ENCODE measurements at regions not wholly inside any gene's neighbourhood (a gene's known extent, or its start where the extent isn't known, plus 50 kb on each side); places are given as distances from the start of the nearest gene placed in this dataset.

DNA sequence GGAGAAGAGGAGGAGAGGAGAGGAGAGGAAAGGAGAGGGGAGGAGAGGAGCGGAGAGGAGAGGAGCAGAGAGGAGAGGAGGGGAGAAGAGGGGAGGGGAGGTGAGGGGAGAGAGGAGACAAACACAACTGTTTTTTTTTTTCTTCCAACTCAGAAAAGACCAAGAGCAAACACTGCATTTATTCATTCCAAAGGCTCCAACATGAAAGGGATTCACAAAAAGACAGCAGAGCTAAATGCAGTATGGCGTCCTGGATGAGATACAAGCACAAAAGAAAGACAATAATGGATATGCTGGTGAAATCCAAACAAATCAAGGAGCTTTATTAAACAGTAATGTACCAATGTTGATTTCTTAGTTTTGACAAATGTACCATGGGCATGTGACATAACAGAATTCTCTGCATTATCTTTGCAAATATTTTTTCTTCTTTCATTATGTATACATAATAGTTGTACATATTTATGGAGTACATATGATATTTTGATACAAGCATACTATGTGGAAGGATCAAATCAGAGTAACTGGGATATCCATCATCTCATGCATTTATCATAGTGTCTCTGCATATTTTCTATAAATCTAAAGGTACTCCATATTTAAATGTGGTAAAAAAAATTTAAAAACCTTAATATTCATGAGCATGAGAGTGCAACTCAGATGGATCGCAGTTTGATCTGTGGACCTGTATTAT is 204.6 kb downstream of the CBLN4 start:
- POLR2A ChIA-PET, result no interaction called here
- H3K79me2 ChIP-seq (ENCODE audit: control insufficient read depth, insufficient read depth, low read length), result no peaks in the 10 kb centered on the region
- TF ChIP-seq SIN3A (IDR thresholded peaks at IDR 0.05; ENCODE audit: low read depth, low read length), result no peak
- TF ChIP-seq E4F1 (IDR thresholded peaks at IDR 0.05; ENCODE audit: borderline replicate concordance, partially characterized antibody), result no peak
- no peak for TF ChIP-seq SREBF1 (IDR thresholded peaks at IDR 0.05; ENCODE audit: low read length)
- TF ChIP-seq ZNF384 (IDR thresholded peaks at IDR 0.05; ENCODE audit: borderline replicate concordance, low read depth, low read length), result no peak
- no peak for TF ChIP-seq ZNF274 (IDR thresholded peaks at IDR 0.05; ENCODE audit: insufficient read depth, insufficient read length)
- TF ChIP-seq RB1 (IDR thresholded peaks at IDR 0.05; ENCODE audit: borderline replicate concordance), result no peak
- TF ChIP-seq CBFB (IDR thresholded peaks at IDR 0.05; ENCODE audit: low read depth), result no peak
- no peak for TF ChIP-seq MTA2 (IDR thresholded peaks at IDR 0.05; ENCODE audit: low read depth)
- TF ChIP-seq BRCA1 (IDR thresholded peaks at IDR 0.05; ENCODE audit: low read depth, low read length), result no peak
- TF ChIP-seq RELA (IDR thresholded peaks at IDR 0.05; ENCODE audit: borderline replicate concordance, partially characterized antibody), result no peak
- TF ChIP-seq PBX3 (IDR thresholded peaks at IDR 0.05; ENCODE audit: insufficient replicate concordance, low read depth, low read length), result no peak
- no peak for TF ChIP-seq POLR2AphosphoS2 (IDR thresholded peaks at IDR 0.05; ENCODE audit: low read depth, low read length)
- no peak for TF ChIP-seq SMC3 (IDR thresholded peaks at IDR 0.05; ENCODE audit: borderline replicate concordance, low read length)
- TF ChIP-seq ESRRA (IDR thresholded peaks at IDR 0.05; ENCODE audit: low read length), result no peak
- TF ChIP-seq SUPT20H (IDR thresholded peaks at IDR 0.05; ENCODE audit: borderline replicate concordance, control insufficient read depth, low read depth, low read length), result no peak
- no peak for TF ChIP-seq NR2C1 (IDR thresholded peaks at IDR 0.05)
- no peak for TF ChIP-seq MTA3 (IDR thresholded peaks at IDR 0.05; ENCODE audit: borderline replicate concordance, low read length)
- no peak for TF ChIP-seq POLR2A (IDR thresholded peaks at IDR 0.05; ENCODE audit: low read depth, low read length)
- no peak for TF ChIP-seq HDAC2 (IDR thresholded peaks at IDR 0.05)
- no peak for TF ChIP-seq SRF (IDR thresholded peaks at IDR 0.05; ENCODE audit: low read depth in 2 of 2, low read length in 2 of 2)
- SMC1A ChIA-PET (ENCODE audit: uncharacterized antibody, unreplicated experiment), result no interaction called here
- H3K4me3 ChIP-seq, result no peak overlapping the region
- ATAC-seq, result no peak
- RAD21 ChIA-PET (ENCODE audit: unreplicated experiment), result no interaction called here
- no peak overlapping the region for H3K27ac ChIP-seq (ENCODE audit: control insufficient read depth, insufficient read depth)
- intact Hi-C loops (cut with micrococcal nuclease; ENCODE audit: unreplicated experiment), result no loop called here
- no peak for DNase-seq (ENCODE audit: low read depth, low spot score)
- H4K20me1 ChIP-seq (ENCODE audit: control insufficient read depth, insufficient read depth), result no peaks in the 10 kb centered on the region
- H3K9me3 ChIP-seq (replicated peaks; ENCODE audit: control insufficient read depth, insufficient read depth, low read length), result no peaks in the 10 kb centered on the region
- no peaks in the 10 kb centered on the region for H3K36me3 ChIP-seq (ENCODE audit: control insufficient read depth in 2 of 2, insufficient read depth in 2 of 2, low read length in 1 of 2)
- CTCF ChIA-PET, result no interaction called here
- H3K4me2 ChIP-seq (ENCODE audit: control insufficient read depth, insufficient read depth), result no peak overlapping the region
- no peak overlapping the region for H3K9ac ChIP-seq (ENCODE audit: control insufficient read depth, insufficient read depth, low read length)
- no peaks in the 10 kb centered on the region for H3K4me1 ChIP-seq (ENCODE audit: control insufficient read depth, insufficient read depth, low read length)
- no peak overlapping the region for H2AFZ ChIP-seq (ENCODE audit: control insufficient read depth, low read depth, low read length)
- in situ Hi-C loops (cut with MboI), result no loop called here
- BruUV-seq (replicated peaks), result no TSS peak
- H3K27me3 ChIP-seq (replicated peaks in 1 of 2; ENCODE audit: control insufficient read depth in 2 of 2, insufficient read depth in 2 of 2, low read length in 1 of 2), result no peaks in the 10 kb centered on the region
- WGBS (ENCODE audit: insufficient coverage, insufficient replicate concordance, low lambda C conversion rate, missing lambda C conversion rate), result 15% methylated on average over 3 of the region's 3 CpGs
- FAIRE-seq, result no peak

Measured in GM12878 (cell line).